Kidney epithelial cell (primary cell): ENCODE measurements at regions not wholly inside any gene's neighbourhood (a gene's known extent, or its start where the extent isn't known, plus 50 kb on each side); places are given as distances from the start of the nearest gene placed in this dataset.

Source experiments
- DNase-seq: peaks from one replicate; pipeline ENCODE4 v3.0.0-alpha.2; 2010; ENCODE audit warnings: low read depth
- H3K27me3 ChIP-seq: 2 replicates; pipeline ENCODE4 v1.6.0; 2011; ENCODE audit warnings: low read length; ENCODE audit not compliant: control insufficient read depth, insufficient read depth
- H3K36me3 ChIP-seq: 2 replicates; pipeline ENCODE4 v1.5.1; 2011; ENCODE audit warnings: low read length; ENCODE audit not compliant: control insufficient read depth, insufficient read depth
- H3K4me3 ChIP-seq: 2 replicates; pipeline ENCODE4 v1.5.1; 2011; ENCODE audit warnings: low read depth, mild to moderate bottlenecking, control low read depth, low read length
- TF ChIP-seq, protein P1 (sequence below): IDR thresholded peaks from 2 replicates; pipeline ENCODE4 v1.5.1; 2011; ENCODE audit warnings: mild to moderate bottlenecking, moderate library complexity, low read length, control low read depth, inconsistent platforms; ENCODE audit not compliant: insufficient read depth, poor library complexity, severe bottlenecking

GRCh38 chr5:98499892-98500291 is 273.6 kb upstream of the RGMB start:
- TF ChIP-seq, protein P1, sequence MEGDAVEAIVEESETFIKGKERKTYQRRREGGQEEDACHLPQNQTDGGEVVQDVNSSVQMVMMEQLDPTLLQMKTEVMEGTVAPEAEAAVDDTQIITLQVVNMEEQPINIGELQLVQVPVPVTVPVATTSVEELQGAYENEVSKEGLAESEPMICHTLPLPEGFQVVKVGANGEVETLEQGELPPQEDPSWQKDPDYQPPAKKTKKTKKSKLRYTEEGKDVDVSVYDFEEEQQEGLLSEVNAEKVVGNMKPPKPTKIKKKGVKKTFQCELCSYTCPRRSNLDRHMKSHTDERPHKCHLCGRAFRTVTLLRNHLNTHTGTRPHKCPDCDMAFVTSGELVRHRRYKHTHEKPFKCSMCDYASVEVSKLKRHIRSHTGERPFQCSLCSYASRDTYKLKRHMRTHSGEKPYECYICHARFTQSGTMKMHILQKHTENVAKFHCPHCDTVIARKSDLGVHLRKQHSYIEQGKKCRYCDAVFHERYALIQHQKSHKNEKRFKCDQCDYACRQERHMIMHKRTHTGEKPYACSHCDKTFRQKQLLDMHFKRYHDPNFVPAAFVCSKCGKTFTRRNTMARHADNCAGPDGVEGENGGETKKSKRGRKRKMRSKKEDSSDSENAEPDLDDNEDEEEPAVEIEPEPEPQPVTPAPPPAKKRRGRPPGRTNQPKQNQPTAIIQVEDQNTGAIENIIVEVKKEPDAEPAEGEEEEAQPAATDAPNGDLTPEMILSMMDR, result no peak
- H3K27me3 ChIP-seq, result no peaks in the 10 kb centered on the region
- no peaks in the 10 kb centered on the region for H3K36me3 ChIP-seq
- H3K4me3 ChIP-seq, result no peak overlapping the region
- DNase-seq, result no peak

DNA sequence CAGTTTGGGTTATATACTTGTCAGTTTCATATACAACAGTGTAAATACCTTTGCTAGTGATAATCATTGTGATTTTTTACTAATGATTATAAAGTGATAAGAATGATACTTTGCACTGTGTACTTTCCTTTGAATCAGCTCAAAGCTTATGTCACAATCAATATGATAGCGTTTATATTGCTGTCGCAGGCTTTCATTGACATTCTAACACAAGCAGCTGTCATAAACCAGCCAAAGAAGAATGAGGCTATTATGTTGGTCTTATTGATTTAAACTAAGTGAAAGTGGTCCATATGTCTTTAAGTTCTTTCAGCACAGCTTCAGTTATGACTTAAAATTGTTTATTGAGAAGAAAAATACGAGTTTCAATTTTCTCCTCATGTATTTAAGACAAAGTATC is 272.7 kb upstream of the RGMB start:
- DNase-seq, result no peak
- TF ChIP-seq, protein P1, result no peak
- H3K27me3 ChIP-seq, result no peaks in the 10 kb centered on the region
- no peaks in the 10 kb centered on the region for H3K36me3 ChIP-seq
- no peak overlapping the region for H3K4me3 ChIP-seq

GRCh38 chr5:98503616-98504015 is 269.8 kb upstream of the RGMB start:
- TF ChIP-seq, protein P1, result no peak
- no peak for DNase-seq
- no peaks in the 10 kb centered on the region for H3K27me3 ChIP-seq
- no peak overlapping the region for H3K4me3 ChIP-seq
- H3K36me3 ChIP-seq, result no peaks in the 10 kb centered on the region

GRCh38 chr5:98504505-98504904 is 269.0 kb upstream of the RGMB start:
- TF ChIP-seq, protein P1, result no peak
- no peak for DNase-seq
- Histone ChIP-seq H3K4me3 (no peak overlapping the region), H3K36me3 (no peaks in the 10 kb centered on the region), H3K27me3 (no peaks in the 10 kb centered on the region)

DNA sequence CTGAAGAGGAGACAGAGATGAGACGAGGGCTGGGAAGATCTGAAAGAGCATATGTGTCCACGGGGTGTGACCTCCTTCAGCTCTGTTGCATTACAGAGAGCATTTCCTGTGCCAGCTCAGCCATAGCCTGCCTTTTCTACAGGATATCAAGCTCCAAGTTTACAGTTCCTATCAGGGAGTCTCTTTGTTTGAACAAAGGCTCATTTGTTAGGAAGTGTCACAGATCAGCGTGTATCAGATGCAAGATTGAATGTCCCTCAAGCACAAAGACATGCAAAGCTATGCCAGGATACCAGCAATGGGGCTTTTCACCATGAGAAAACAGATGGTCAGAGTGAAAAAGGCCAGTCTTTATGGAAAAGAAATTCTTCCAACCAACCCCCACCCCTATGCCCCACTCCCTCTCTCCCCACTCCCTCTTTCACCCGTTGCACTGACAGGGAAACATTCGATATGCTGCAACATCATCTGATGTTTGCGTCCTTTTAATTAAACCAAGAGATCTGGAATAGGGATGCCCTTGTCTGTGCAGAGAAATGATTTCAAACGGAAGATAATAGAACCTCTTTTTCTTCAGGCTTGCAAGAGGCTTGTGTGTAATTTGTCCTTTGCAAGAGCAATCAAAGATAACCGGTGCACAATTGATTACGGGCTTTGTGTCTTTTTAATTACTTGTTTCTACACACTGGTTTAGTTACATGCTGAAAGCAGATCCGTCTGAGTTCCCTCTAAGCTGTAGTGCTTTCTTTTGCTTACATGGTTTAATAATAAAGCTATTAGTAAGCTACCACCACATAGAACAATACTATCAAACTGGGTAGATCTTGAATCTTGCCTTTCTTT is 263.1 kb upstream of the RGMB start:
- TF ChIP-seq, protein P1, result no peak
- H3K27me3 ChIP-seq, result no peaks in the 10 kb centered on the region
- no peak for DNase-seq

DNA sequence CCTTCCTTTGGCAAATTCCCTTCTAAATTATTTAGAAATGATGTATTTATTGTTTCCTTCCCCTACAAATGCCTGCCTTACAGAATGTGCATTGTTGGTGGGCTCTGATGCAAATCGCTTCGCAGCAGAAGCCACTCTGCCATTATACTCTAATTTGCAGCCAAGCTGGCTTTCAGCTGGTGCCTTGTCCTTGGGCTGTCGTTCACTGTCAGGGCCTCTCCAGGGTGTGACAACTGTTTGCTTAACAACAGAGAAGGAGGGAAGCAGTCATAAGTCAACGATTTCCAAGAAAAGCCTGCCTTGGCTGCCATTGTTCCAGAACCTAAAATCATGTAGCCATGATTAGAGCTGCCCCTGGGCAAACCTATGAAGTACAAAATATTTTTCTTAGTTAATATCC is 260.1 kb upstream of the RGMB start:
- no peaks in the 10 kb centered on the region for H3K27me3 ChIP-seq
- H3K4me3 ChIP-seq, result no peak overlapping the region
- no peaks in the 10 kb centered on the region for H3K36me3 ChIP-seq
- DNase-seq, result no peak
- TF ChIP-seq, protein P1, result no peak

More for the DNA sequence above, 263.1 kb upstream of the RGMB start:
- Histone ChIP-seq H3K36me3 (no peaks in the 10 kb centered on the region), H3K4me3 (no peak overlapping the region)
